DOHH2 (cell line): ENCODE measurements at regions not wholly inside any gene's neighbourhood (a gene's known extent, or its start where the extent isn't known, plus 50 kb on each side); places are given as distances from the start of the nearest gene placed in this dataset.

Experiments
- EZH2phosphoT487 ChIP-seq: fragments of 200-600 bp; sonication (generic); IDR thresholded peaks from 2 replicates; pipeline ENCODE4 v1.6.1; 2017; ENCODE audit warnings: borderline replicate concordance, mild to moderate bottlenecking, antibody characterized with exemption, low read length, moderate library complexity, mixed read lengths
- TF ChIP-seq, protein P1 (sequence below): fragments of 200-600 bp; sonication (generic); IDR thresholded peaks from one replicate; pipeline ENCODE4 v1.5.1; 2014; ENCODE audit warnings: antibody characterized with exemption, mild to moderate bottlenecking, low read depth, low read length; ENCODE audit not compliant: poor library complexity, severe bottlenecking

DNA sequence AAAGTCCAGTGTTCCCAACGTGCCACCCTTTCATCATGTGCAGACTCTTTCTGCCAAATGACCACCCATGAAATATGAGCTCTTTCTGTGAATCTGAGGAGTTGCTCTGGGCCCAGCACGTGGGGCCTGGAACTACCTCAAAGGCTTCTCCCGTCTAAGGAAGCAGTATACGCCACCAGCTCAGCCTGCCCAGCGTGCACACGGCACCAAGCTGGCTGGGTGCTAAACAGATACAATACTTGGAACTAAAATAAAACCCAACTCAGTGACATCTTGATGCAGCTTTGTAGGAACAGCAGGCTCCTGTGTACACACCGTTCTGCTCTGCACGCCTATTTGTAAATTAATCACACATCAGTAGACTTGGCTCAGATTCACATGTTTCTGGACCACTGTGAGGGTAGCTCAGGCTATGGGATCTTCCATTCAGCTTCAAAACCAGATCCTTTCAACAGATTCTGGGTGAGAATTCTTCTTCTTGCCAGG, 74.8 kb downstream of the ARL6IP4 start:
- TF ChIP-seq, protein P1, sequence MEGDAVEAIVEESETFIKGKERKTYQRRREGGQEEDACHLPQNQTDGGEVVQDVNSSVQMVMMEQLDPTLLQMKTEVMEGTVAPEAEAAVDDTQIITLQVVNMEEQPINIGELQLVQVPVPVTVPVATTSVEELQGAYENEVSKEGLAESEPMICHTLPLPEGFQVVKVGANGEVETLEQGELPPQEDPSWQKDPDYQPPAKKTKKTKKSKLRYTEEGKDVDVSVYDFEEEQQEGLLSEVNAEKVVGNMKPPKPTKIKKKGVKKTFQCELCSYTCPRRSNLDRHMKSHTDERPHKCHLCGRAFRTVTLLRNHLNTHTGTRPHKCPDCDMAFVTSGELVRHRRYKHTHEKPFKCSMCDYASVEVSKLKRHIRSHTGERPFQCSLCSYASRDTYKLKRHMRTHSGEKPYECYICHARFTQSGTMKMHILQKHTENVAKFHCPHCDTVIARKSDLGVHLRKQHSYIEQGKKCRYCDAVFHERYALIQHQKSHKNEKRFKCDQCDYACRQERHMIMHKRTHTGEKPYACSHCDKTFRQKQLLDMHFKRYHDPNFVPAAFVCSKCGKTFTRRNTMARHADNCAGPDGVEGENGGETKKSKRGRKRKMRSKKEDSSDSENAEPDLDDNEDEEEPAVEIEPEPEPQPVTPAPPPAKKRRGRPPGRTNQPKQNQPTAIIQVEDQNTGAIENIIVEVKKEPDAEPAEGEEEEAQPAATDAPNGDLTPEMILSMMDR, result no peak
- TF ChIP-seq EZH2phosphoT487, result no peak
